GM23338 (cell line): ENCODE measurements at regions not wholly inside any gene's neighbourhood (a gene's known extent, or its start where the extent isn't known, plus 50 kb on each side); places are given as distances from the start of the nearest gene placed in this dataset.

Source experiments
- ATAC-seq: fragments of 200-7000 bp; cut with Tn5 transposase; 3 replicates; pipeline ENCODE4 v1.9.1; 2020
- DNase-seq: peaks from one replicate; pipeline ENCODE4 v3.0.0-alpha.2; 2015; ENCODE audit warnings: low spot score
- H2AFZ ChIP-seq: fragments of 200-600 bp; sonication (generic); 2 replicates; pipeline ENCODE4 v1.8.0; 2016; ENCODE audit warnings: antibody characterized with exemption, mild to moderate bottlenecking, moderate library complexity
- H3F3A ChIP-seq: fragments of 200-600 bp; sonication (generic); replicated peaks from 2 replicates; pipeline ENCODE4 v1.8.0; 2017; ENCODE audit warnings: antibody characterized with exemption, mixed run types, low read depth
- H3K27ac ChIP-seq: fragments of 200-600 bp; sonication (generic); 2 replicates; pipeline ENCODE4 v1.6.1; 2016; ENCODE audit warnings: low read depth
- H3K27me3 ChIP-seq: fragments of 200-600 bp; sonication (generic); 2 replicates; pipeline ENCODE4 v1.8.0; 2016; ENCODE audit warnings: mild to moderate bottlenecking, mixed run types, moderate library complexity; ENCODE audit not compliant: insufficient read depth
- H3K36me3 ChIP-seq: fragments of 200-600 bp; sonication (generic); 2 replicates; pipeline ENCODE4 v1.8.0; 2016; ENCODE audit warnings: mild to moderate bottlenecking; ENCODE audit not compliant: insufficient read depth
- H3K4me1 ChIP-seq: fragments of 200-600 bp; sonication (generic); 2 replicates; pipeline ENCODE4 v1.8.0; 2016; ENCODE audit warnings: mild to moderate bottlenecking, moderate library complexity; ENCODE audit not compliant: insufficient read depth
- H3K4me2 ChIP-seq: fragments of 200-600 bp; sonication (generic); 2 replicates; pipeline ENCODE4 v1.7.1; 2017; ENCODE audit warnings: mixed run types
- H3K4me3 ChIP-seq: fragments of 200-600 bp; sonication (generic); 2 replicates; pipeline ENCODE4 v1.6.1; 2016; ENCODE audit warnings: mixed run types
- H3K79me2 ChIP-seq: fragments of 200-600 bp; sonication (generic); replicated peaks from 2 replicates; pipeline ENCODE4 v1.8.0; 2017; ENCODE audit warnings: mild to moderate bottlenecking; ENCODE audit not compliant: insufficient read depth
- H3K9me2 ChIP-seq: fragments of 200-600 bp; sonication (generic); 2 replicates; pipeline ENCODE4 v1.8.0; 2017; ENCODE audit not compliant: insufficient read depth
- H4K20me1 ChIP-seq: fragments of 200-600 bp; sonication (generic); replicated peaks from 2 replicates; pipeline ENCODE4 v1.8.0; 2017; ENCODE audit warnings: mild to moderate bottlenecking; ENCODE audit not compliant: insufficient read depth
- H3K27ac Mint-ChIP-seq: 2 replicates; pipeline ENCODE4 v1.8.0; 2020; ENCODE audit warnings: inconsistent platforms, mild to moderate bottlenecking, moderate library complexity, mixed read lengths
- H3K27me3 Mint-ChIP-seq: 3 replicates; pipeline ENCODE4 v1.8.0; 2022; ENCODE audit warnings: low read depth, mild to moderate bottlenecking, moderate library complexity, mixed read lengths, inconsistent platforms; ENCODE audit not compliant: insufficient read depth, poor library complexity
- H3K36me3 Mint-ChIP-seq: 3 replicates; pipeline ENCODE4 v1.8.0; 2021; ENCODE audit warnings: low read depth, mild to moderate bottlenecking, inconsistent platforms, moderate library complexity, mixed read lengths
- H3K4me1 Mint-ChIP-seq: 3 replicates; pipeline ENCODE4 v1.8.0; 2020; ENCODE audit warnings: mild to moderate bottlenecking, inconsistent platforms, mixed read lengths
- H3K4me3 Mint-ChIP-seq: 3 replicates; pipeline ENCODE4 v1.8.0; 2021; ENCODE audit warnings: moderate library complexity, mild to moderate bottlenecking, inconsistent platforms, mixed read lengths
- H3K9me3 Mint-ChIP-seq: 3 replicates; pipeline ENCODE4 v1.8.0; 2020; ENCODE audit warnings: moderate library complexity, mild to moderate bottlenecking, inconsistent platforms, mixed read lengths
- TF ChIP-seq, protein P1 (sequence below): IDR thresholded peaks from one replicate; pipeline ENCODE4 v1.6.1; 2018; ENCODE audit warnings: antibody characterized with exemption; ENCODE audit not compliant: unreplicated experiment
- TF ChIP-seq, protein P2 (sequence below), 2 experiments: fragments of 200-600 bp in 1 of 2; sonication (generic) in 1 of 2; conservative IDR thresholded peaks; 2 replicates each; pipeline versions ENCODE4 v1.5.1 to v1.6.1; 2016 to 2017; ENCODE audit warnings: antibody characterized with exemption in 2 of 2, low read depth in 2 of 2, mild to moderate bottlenecking in 2 of 2, moderate library complexity in 1 of 2
- TF ChIP-seq, protein P3 (sequence below): fragments of 250-450 bp; sonication (Bioruptor Pico); IDR thresholded peaks from 2 replicates; pipeline ENCODE4 v1.5.0; 2020; ENCODE audit warnings: mild to moderate bottlenecking, moderate library complexity

DNA sequence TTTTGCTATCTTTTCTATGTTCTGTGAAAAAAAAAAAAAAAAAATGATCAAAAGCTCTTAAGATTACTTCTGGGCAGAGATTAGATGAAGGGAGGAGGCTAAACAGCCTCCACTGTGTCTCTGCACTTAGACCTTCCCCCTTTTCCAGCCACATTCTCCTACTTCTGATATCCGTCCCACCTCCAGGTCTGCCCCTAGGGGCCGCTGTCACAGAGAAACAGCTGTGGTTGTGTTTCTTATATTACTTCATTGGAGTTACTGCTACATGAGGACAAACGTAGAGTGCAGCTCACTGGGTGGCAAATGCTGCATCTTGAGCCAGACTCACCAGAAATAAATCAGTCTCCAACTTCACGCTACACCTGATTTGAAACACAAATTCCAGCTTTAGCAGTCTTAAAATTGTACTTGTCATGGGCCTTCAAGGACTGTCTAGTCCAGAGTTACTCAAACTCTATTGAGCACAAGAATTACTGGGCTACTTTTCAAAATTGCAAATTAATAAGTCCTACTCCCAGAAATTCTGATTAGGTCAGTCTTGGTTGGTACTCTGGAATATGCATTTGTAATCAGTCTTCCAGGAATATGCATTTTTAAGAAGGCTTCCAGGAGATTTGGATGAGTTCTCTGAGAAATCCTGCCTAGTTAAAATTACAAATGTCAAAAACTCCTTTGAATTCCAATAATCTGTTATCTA is 125.2 kb upstream of the PTBP2 start:
- Histone ChIP-seq H4K20me1 (no peaks in the 10 kb centered on the region), H2AFZ (no peak overlapping the region), H3K27ac (no peak overlapping the region), H3K36me3 (no peaks in the 10 kb centered on the region), H3K27me3 (no peaks in the 10 kb centered on the region), H3F3A (no peaks in the 10 kb centered on the region), H3K79me2 (no peaks in the 10 kb centered on the region), H3K9me2 (no peaks in the 10 kb centered on the region), H3K4me2 (no peak overlapping the region), H3K4me1 (peaks cover 10% of the 10 kb centered on the region; the same call in 1 of the 2 replicates), H3K4me3 (no peak overlapping the region)
- Mint-ChIP-seq H3K4me3 (no peak overlapping the region), H3K27me3 (peaks cover 4% of the 10 kb centered on the region), H3K27ac (no peak overlapping the region), H3K9me3 (peaks cover 6% of the 10 kb centered on the region), H3K4me1 (peaks cover 26% of the 10 kb centered on the region), H3K36me3 (peaks cover 9% of the 10 kb centered on the region)
- TF ChIP-seq, protein P1, sequence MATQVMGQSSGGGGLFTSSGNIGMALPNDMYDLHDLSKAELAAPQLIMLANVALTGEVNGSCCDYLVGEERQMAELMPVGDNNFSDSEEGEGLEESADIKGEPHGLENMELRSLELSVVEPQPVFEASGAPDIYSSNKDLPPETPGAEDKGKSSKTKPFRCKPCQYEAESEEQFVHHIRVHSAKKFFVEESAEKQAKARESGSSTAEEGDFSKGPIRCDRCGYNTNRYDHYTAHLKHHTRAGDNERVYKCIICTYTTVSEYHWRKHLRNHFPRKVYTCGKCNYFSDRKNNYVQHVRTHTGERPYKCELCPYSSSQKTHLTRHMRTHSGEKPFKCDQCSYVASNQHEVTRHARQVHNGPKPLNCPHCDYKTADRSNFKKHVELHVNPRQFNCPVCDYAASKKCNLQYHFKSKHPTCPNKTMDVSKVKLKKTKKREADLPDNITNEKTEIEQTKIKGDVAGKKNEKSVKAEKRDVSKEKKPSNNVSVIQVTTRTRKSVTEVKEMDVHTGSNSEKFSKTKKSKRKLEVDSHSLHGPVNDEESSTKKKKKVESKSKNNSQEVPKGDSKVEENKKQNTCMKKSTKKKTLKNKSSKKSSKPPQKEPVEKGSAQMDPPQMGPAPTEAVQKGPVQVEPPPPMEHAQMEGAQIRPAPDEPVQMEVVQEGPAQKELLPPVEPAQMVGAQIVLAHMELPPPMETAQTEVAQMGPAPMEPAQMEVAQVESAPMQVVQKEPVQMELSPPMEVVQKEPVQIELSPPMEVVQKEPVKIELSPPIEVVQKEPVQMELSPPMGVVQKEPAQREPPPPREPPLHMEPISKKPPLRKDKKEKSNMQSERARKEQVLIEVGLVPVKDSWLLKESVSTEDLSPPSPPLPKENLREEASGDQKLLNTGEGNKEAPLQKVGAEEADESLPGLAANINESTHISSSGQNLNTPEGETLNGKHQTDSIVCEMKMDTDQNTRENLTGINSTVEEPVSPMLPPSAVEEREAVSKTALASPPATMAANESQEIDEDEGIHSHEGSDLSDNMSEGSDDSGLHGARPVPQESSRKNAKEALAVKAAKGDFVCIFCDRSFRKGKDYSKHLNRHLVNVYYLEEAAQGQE = no peak
- TF ChIP-seq, protein P2, sequence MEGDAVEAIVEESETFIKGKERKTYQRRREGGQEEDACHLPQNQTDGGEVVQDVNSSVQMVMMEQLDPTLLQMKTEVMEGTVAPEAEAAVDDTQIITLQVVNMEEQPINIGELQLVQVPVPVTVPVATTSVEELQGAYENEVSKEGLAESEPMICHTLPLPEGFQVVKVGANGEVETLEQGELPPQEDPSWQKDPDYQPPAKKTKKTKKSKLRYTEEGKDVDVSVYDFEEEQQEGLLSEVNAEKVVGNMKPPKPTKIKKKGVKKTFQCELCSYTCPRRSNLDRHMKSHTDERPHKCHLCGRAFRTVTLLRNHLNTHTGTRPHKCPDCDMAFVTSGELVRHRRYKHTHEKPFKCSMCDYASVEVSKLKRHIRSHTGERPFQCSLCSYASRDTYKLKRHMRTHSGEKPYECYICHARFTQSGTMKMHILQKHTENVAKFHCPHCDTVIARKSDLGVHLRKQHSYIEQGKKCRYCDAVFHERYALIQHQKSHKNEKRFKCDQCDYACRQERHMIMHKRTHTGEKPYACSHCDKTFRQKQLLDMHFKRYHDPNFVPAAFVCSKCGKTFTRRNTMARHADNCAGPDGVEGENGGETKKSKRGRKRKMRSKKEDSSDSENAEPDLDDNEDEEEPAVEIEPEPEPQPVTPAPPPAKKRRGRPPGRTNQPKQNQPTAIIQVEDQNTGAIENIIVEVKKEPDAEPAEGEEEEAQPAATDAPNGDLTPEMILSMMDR (conservative IDR thresholded peaks at IDR 0.05; ENCODE audit: low read depth in 2 of 2) = peak; percentile 89 to 95
- TF ChIP-seq, protein P3, sequence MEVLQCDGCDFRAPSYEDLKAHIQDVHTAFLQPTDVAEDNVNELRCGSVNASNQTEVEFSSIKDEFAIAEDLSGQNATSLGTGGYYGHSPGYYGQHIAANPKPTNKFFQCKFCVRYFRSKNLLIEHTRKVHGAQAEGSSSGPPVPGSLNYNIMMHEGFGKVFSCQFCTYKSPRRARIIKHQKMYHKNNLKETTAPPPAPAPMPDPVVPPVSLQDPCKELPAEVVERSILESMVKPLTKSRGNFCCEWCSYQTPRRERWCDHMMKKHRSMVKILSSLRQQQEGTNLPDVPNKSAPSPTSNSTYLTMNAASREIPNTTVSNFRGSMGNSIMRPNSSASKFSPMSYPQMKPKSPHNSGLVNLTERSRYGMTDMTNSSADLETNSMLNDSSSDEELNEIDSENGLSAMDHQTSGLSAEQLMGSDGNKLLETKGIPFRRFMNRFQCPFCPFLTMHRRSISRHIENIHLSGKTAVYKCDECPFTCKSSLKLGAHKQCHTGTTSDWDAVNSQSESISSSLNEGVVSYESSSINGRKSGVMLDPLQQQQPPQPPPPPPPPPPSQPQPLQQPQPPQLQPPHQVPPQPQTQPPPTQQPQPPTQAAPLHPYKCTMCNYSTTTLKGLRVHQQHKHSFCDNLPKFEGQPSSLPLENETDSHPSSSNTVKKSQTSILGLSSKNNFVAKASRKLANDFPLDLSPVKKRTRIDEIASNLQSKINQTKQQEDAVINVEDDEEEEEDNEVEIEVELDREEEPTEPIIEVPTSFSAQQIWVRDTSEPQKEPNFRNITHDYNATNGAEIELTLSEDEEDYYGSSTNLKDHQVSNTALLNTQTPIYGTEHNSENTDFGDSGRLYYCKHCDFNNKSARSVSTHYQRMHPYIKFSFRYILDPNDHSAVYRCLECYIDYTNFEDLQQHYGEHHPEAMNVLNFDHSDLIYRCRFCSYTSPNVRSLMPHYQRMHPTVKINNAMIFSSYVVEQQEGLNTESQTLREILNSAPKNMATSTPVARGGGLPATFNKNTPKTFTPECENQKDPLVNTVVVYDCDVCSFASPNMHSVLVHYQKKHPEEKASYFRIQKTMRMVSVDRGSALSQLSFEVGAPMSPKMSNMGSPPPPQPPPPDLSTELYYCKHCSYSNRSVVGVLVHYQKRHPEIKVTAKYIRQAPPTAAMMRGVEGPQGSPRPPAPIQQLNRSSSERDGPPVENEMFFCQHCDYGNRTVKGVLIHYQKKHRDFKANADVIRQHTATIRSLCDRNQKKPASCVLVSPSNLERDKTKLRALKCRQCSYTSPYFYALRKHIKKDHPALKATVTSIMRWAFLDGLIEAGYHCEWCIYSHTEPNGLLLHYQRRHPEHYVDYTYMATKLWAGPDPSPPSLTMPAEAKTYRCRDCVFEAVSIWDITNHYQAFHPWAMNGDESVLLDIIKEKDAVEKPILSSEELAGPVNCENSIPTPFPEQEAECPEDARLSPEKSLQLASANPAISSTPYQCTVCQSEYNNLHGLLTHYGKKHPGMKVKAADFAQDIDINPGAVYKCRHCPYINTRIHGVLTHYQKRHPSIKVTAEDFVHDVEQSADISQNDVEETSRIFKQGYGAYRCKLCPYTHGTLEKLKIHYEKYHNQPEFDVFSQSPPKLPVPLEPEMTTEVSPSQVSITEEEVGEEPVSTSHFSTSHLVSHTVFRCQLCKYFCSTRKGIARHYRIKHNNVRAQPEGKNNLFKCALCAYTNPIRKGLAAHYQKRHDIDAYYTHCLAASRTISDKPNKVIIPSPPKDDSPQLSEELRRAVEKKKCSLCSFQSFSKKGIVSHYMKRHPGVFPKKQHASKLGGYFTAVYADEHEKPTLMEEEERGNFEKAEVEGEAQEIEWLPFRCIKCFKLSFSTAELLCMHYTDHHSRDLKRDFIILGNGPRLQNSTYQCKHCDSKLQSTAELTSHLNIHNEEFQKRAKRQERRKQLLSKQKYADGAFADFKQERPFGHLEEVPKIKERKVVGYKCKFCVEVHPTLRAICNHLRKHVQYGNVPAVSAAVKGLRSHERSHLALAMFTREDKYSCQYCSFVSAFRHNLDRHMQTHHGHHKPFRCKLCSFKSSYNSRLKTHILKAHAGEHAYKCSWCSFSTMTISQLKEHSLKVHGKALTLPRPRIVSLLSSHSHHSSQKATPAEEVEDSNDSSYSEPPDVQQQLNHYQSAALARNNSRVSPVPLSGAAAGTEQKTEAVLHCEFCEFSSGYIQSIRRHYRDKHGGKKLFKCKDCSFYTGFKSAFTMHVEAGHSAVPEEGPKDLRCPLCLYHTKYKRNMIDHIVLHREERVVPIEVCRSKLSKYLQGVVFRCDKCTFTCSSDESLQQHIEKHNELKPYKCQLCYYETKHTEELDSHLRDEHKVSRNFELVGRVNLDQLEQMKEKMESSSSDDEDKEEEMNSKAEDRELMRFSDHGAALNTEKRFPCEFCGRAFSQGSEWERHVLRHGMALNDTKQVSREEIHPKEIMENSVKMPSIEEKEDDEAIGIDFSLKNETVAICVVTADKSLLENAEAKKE (CRISPR knock-in tag) = peak; percentile 56; the same call in 1 of the 2 replicates
- peak; percentile 87 for DNase-seq
- ATAC-seq = peak; percentile 98
